Heart left ventricle (tissue), 13 donors: ENCODE measurements at regions not wholly inside any gene's neighbourhood (a gene's known extent, or its start where the extent isn't known, plus 50 kb on each side); places are given as distances from the start of the nearest gene placed in this dataset.

Experiments used
- CTCF ChIP-seq, 12 donors: fragments of 200-600 bp; sonication (generic) in 4 of 12; IDR thresholded peaks; one replicate each; pipeline versions ENCODE4 v1.5.0 to v1.8.0; 2018 to 2022; ENCODE audit warnings: antibody characterized with exemption in 12 of 12, mild to moderate bottlenecking in 5 of 12
- POLR2A ChIP-seq, 2 donors: fragments of 450-650 bp; IDR thresholded peaks; one replicate each; pipeline ENCODE4 v1.6.1; 2017; ENCODE audit warnings: antibody characterized with exemption in 2 of 2, mild to moderate bottlenecking in 2 of 2, moderate library complexity in 2 of 2
- donor health status: ischemic (EF 13 %, LVEDD 7.1; RV severe dilation, severe dysfunction).
- donor health status: DM: no; HTN: yes; CAD: no.
- donor health status: DM: no; HTN: no; CAD: no.
- donor health status: ischemic (EF 25% LVEDD 6.9; RV normal size, moderate dysfunction).
- donor health status: ischemic (EF 25% LVEDD 5.7; RV mildly dilated, moderate dysfunction).
- donor health status: ischemic (EF 35%, LVEDD 5.7; RV mildly dilated, moderate dysfunction).
- donor health status: nonischemic (EF 11% LVEDD 7.7; RV severe dilation, severe dysfunction).
- donor health status: DM: yes; HTN: yes; CAD: no.
- donor health status: PGD.
- donor health status: ischemic (EF 29% LVEDD 5.4; RV normal size, mild dysfunction).
- donor health status: nonischemic (EF 23%, LVEDD 6.1; RV moderate dilation, normal function).

GRCh38 chr4:175954685-175955084 is 111.0 kb upstream of the WDR17 start:
- no peak for TF ChIP-seq CTCF (IDR thresholded peaks at IDR 0.05)
- no peak for TF ChIP-seq POLR2A (IDR thresholded peaks at IDR 0.05)
